IMR-90 (cell line): ENCODE measurements at regions not wholly inside any gene's neighbourhood (a gene's known extent, or its start where the extent isn't known, plus 50 kb on each side); places are given as distances from the start of the nearest gene placed in this dataset.

ENCODE experiments used
- ATAC-seq: fragments of 200-7000 bp; cut with Tn5 transposase; 2 replicates; pipeline ENCODE4 v1.9.1; 2020; ENCODE audit warnings: low read depth, mild to moderate bottlenecking, moderate library complexity
- BruUV-seq: library from RNA; stranded (reverse); fragments of 400-500 nt; replicated peaks from 2 replicates; lab custom pipeline; 2021; lab: Mats Ljungman, UMichigan
- CTCF ChIA-PET: fragments of 300-600 bp; formaldehyde crosslinking; extraction: SDS; loops from one replicate; lab custom pipeline; 2021; ENCODE audit warnings: antibody characterized with exemption; lab: Yijun Ruan, JAX
- POLR2A ChIA-PET: fragments of 300-600 bp; sonication (Branson Sonifier 250); formaldehyde crosslinking; loops from one replicate; lab custom pipeline; 2022; ENCODE audit warnings: antibody characterized with exemption; ENCODE audit not compliant: unreplicated experiment; lab: Charles Lee
- DNase-seq: peaks from one replicate; pipeline ENCODE4 v3.0.0; 2013
- H2AFZ ChIP-seq: replicated peaks from 2 replicates; pipeline ENCODE3; 2013; ENCODE audit warnings: low read length, mild to moderate bottlenecking; ENCODE audit not compliant: poor library complexity
- H2AK5ac ChIP-seq: 2 replicates; pipeline ENCODE4 v1.6.1; 2013; ENCODE audit warnings: low read depth, low read length, inconsistent platforms
- H2AK9ac ChIP-seq: replicated peaks from 2 replicates; pipeline ENCODE3; 2013; ENCODE audit warnings: mild to moderate bottlenecking, low read depth, low read length, moderate library complexity; ENCODE audit not compliant: poor library complexity
- H2BK120ac ChIP-seq: 2 replicates; pipeline ENCODE4 v1.6.1; 2013; ENCODE audit warnings: low read depth, low read length, inconsistent platforms
- H2BK15ac ChIP-seq: 3 replicates; pipeline ENCODE4 v1.6.1; 2013; ENCODE audit warnings: low read depth, low read length, inconsistent platforms
- H2BK20ac ChIP-seq: 2 replicates; pipeline ENCODE4 v1.6.1; 2013; ENCODE audit warnings: low read depth, mild to moderate bottlenecking, inconsistent platforms, low read length, moderate library complexity
- H2BK5ac ChIP-seq: 2 replicates; pipeline ENCODE4 v1.6.1; 2013; ENCODE audit warnings: mild to moderate bottlenecking, low read depth, low read length, inconsistent platforms; ENCODE audit not compliant: poor library complexity, severe bottlenecking
- H3K14ac ChIP-seq: replicated peaks from 2 replicates; pipeline ENCODE4 v1.6.1; 2013; ENCODE audit warnings: low read depth, low read length, inconsistent platforms
- H3K18ac ChIP-seq: 2 replicates; pipeline ENCODE4 v1.6.1; 2013; ENCODE audit warnings: low read depth, low read length, control low read depth
- H3K23ac ChIP-seq: 2 replicates; pipeline ENCODE4 v1.6.1; 2013; ENCODE audit warnings: low read depth, low read length, inconsistent platforms
- H3K27ac ChIP-seq: 2 replicates; pipeline ENCODE4 v1.5.1; 2013; ENCODE audit warnings: mild to moderate bottlenecking, control low read depth, low read length; ENCODE audit not compliant: insufficient read depth
- H3K27me3 ChIP-seq: 2 replicates; pipeline ENCODE4 v1.6.1; 2013; ENCODE audit warnings: low read length; ENCODE audit not compliant: control insufficient read depth, insufficient read depth
- H3K36me3 ChIP-seq: 2 replicates; pipeline ENCODE4 v1.6.1; 2013; ENCODE audit warnings: low read length, mixed read lengths; ENCODE audit not compliant: control insufficient read depth, insufficient read depth
- H3K4ac ChIP-seq: 2 replicates; pipeline ENCODE4 v1.6.1; 2013; ENCODE audit warnings: low read depth, low read length, inconsistent platforms
- H3K4me1 ChIP-seq: 2 replicates; pipeline ENCODE4 v1.6.1; 2013; ENCODE audit warnings: low read length, mixed read lengths; ENCODE audit not compliant: control insufficient read depth, insufficient read depth
- H3K4me2 ChIP-seq: 2 replicates; pipeline ENCODE4 v1.6.1; 2013; ENCODE audit warnings: low read depth, mild to moderate bottlenecking, control low read depth, low read length, moderate library complexity
- H3K4me3 ChIP-seq: 2 replicates; pipeline ENCODE4 v1.5.1; 2013; ENCODE audit warnings: low read depth, mild to moderate bottlenecking, control low read depth, low read length, moderate library complexity; ENCODE audit not compliant: insufficient read depth
- H3K56ac ChIP-seq: 2 replicates; pipeline ENCODE4 v1.6.1; 2013; ENCODE audit warnings: low read length, inconsistent platforms; ENCODE audit not compliant: insufficient read depth; ENCODE audit errors: extremely low read depth
- H3K79me1 ChIP-seq, 2 experiments: 2 replicates each; pipeline ENCODE4 v1.6.1; 2013; ENCODE audit warnings: low read length in 2 of 2, inconsistent platforms in 1 of 2, low read depth in 1 of 2
- H3K9ac ChIP-seq: 2 replicates; pipeline ENCODE4 v1.6.1; 2013; ENCODE audit warnings: low read depth, low read length, control low read depth
- H3K9me1 ChIP-seq: 2 replicates; pipeline ENCODE4 v1.6.1; 2013; ENCODE audit warnings: low read length, inconsistent platforms; ENCODE audit not compliant: insufficient read depth
- H3K9me3 ChIP-seq: 2 replicates; pipeline ENCODE4 v1.6.1; 2013; ENCODE audit warnings: low read length; ENCODE audit not compliant: control insufficient read depth, insufficient read depth
- H4K20me1 ChIP-seq: 2 replicates; pipeline ENCODE4 v1.6.1; 2013; ENCODE audit warnings: low read length, inconsistent platforms; ENCODE audit not compliant: insufficient read depth
- H4K5ac ChIP-seq: 2 replicates; pipeline ENCODE4 v1.6.1; 2013; ENCODE audit warnings: mild to moderate bottlenecking, low read depth, low read length, control low read depth
- H4K8ac ChIP-seq, 2 experiments: 2 replicates each; pipeline ENCODE4 v1.6.1; 2013; ENCODE audit warnings: low read depth in 2 of 2, low read length in 2 of 2, control low read depth in 1 of 2, inconsistent platforms in 1 of 2
- H4K91ac ChIP-seq: 2 replicates; pipeline ENCODE4 v1.6.1; 2013; ENCODE audit warnings: low read depth, low read length, inconsistent platforms; ENCODE audit not compliant: insufficient read depth
- FOS ChIP-seq: fragments of 150-350 bp; IDR thresholded peaks from 2 replicates; pipeline ENCODE4 v1.6.1; 2016; ENCODE audit warnings: low read depth, low read length
- MAZ ChIP-seq: IDR thresholded peaks from 2 replicates; pipeline ENCODE4 v1.6.1; 2012; ENCODE audit warnings: low read depth, mild to moderate bottlenecking, low read length, improper control_type of control experiment, moderate library complexity, borderline replicate concordance
- MXI1 ChIP-seq: IDR thresholded peaks from 2 replicates; pipeline ENCODE4 v1.6.1; 2012; ENCODE audit warnings: low read depth, mild to moderate bottlenecking, low read length, moderate library complexity, borderline replicate concordance
- NFE2L2 ChIP-seq: fragments of 150-350 bp; IDR thresholded peaks from 2 replicates; pipeline ENCODE4 v1.6.1; 2016; ENCODE audit warnings: low read depth, mild to moderate bottlenecking, low read length
- RAD21 ChIP-seq: IDR thresholded peaks from 2 replicates; pipeline ENCODE4 v1.6.1; 2012; ENCODE audit warnings: low read length, improper control_type of control experiment
- RCOR1 ChIP-seq: IDR thresholded peaks from 2 replicates; pipeline ENCODE4 v1.6.1; 2012; ENCODE audit warnings: mild to moderate bottlenecking, low read length, improper control_type of control experiment; ENCODE audit not compliant: insufficient replicate concordance
- RFX5 ChIP-seq: IDR thresholded peaks from 2 replicates; pipeline ENCODE4 v1.8.0; 2012; ENCODE audit warnings: low read depth, mild to moderate bottlenecking, low read length, moderate library complexity
- SMC3 ChIP-seq: fragments of 150-350 bp; IDR thresholded peaks from 2 replicates; pipeline ENCODE4 v1.6.1; 2016; ENCODE audit warnings: low read depth, mild to moderate bottlenecking, antibody characterized with exemption, low read length, moderate library complexity
- WGBS, 2 experiments: methylation state at CpG; one replicate each; pipeline versions ENCODE4 v1.1.5 to v1.1.7; 2013; ENCODE audit warnings: missing lambda C conversion rate in 2 of 2; ENCODE audit not compliant: insufficient read length in 1 of 2; ENCODE audit errors: extremely low coverage in 2 of 2; 5-methylcytosine and 5-hydroxymethylcytosine counted together
- dilution Hi-C: fragments of 300-500 bp; cut with HindIII; formaldehyde crosslinking; loops from one replicate; pipeline ENCODE4 v1.14.3; 2018; ENCODE audit warnings: low sequenced_read_pairs; ENCODE audit not compliant: unreplicated experiment
- in situ Hi-C: fragments of 300-500 bp; cut with MboI; formaldehyde crosslinking; loops from 3 replicates; pipeline ENCODE4 v1.14.3; 2019; ENCODE audit warnings: low sequenced_read_pairs, inconsistent platforms, mixed read lengths
- intact Hi-C: fragments of 100-400 bp; cut with micrococcal nuclease; formaldehyde crosslinking; loops from 2 replicates; pipeline ENCODE4 v1.10.0; 2022

DNA sequence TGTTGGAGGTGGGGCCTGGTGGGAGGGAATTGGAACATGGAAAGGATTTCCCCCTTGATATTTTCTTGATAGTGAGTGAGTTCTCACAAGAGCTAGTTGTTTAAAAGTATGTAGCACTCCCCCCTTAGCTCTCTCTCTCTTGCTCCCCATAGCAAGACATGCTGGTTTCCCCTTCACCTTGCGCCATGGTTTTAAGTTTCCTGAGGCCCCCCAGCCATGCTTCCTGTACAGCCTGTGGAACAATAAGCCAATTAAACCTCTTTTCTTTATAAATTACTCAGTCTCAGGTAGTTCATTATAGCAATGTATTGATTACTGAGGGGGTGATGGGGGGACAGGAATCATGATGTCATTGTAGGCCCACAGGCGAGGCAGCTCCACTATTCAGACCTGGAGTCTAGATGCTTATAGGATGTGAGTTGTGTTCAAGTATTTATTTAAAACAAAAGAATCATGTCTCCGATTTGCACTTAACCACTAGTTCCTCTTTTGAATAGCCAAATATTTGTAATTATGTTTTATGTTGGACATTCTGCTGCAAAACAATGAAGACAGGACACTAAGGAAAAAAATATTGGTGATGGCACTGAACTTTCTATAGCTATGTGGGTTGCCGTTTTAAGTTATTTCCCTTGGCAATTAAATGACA, 156.6 kb downstream of the TMEM38B start:
- no TSS peak for BruUV-seq

More for the DNA sequence above, 156.6 kb downstream of the TMEM38B start:
- H3K4me1 ChIP-seq: no peaks in the 10 kb centered on the region
- H3K14ac ChIP-seq: no peak overlapping the region
- H3K18ac ChIP-seq: no peak overlapping the region
- H2BK15ac ChIP-seq: no peak overlapping the region
- no peak overlapping the region for H2BK120ac ChIP-seq
- ChIA-PET CTCF (interaction anchor here (1.0 kb wide), 1 partner anchor 16 kb away, joined by 4 read pairs; no protein-coding TSS in a partner anchor), POLR2A (no interaction called here)
- no peak overlapping the region for H2AFZ ChIP-seq
- H4K5ac ChIP-seq: no peak overlapping the region
- no peak overlapping the region for H4K8ac ChIP-seq
- H2BK5ac ChIP-seq: no peak overlapping the region
- no peak overlapping the region for H3K4me2 ChIP-seq
- no CpG with 5 or more reads among the region's 4 CpGs for WGBS, 2 experiments
- H3K56ac ChIP-seq: no peak overlapping the region
- no peaks in the 10 kb centered on the region for H3K79me1 ChIP-seq
- dilution Hi-C loops (no loop called here), intact Hi-C loops (no loop called here), in situ Hi-C loops (no loop called here)
- no peak overlapping the region for H2AK5ac ChIP-seq
- TF ChIP-seq RAD21 (no peak), NFE2L2 (no peak), SMC3 (no peak), RCOR1 (no peak), RFX5 (no peak), MAZ (no peak), MXI1 (no peak), FOS (no peak)
- no peak for DNase-seq
- no peak overlapping the region for H3K4me3 ChIP-seq
- H3K4ac ChIP-seq: no peak overlapping the region
- no peak overlapping the region for H3K23ac ChIP-seq
- H4K20me1 ChIP-seq: no peaks in the 10 kb centered on the region
- no peak overlapping the region for H3K9ac ChIP-seq
- ATAC-seq: no peak
- H3K27ac ChIP-seq: no peak overlapping the region
- H4K91ac ChIP-seq: no peak overlapping the region
- H3K27me3 ChIP-seq: no peaks in the 10 kb centered on the region
- H2AK9ac ChIP-seq: no peak overlapping the region
- no peak overlapping the region for H2BK20ac ChIP-seq
- no peaks in the 10 kb centered on the region for H3K9me1 ChIP-seq
- no peaks in the 10 kb centered on the region for H3K36me3 ChIP-seq
- H3K9me3 ChIP-seq: no peaks in the 10 kb centered on the region
